NT2/D1 (cell line): ENCODE measurements at regions not wholly inside any gene's neighbourhood (a gene's known extent, or its start where the extent isn't known, plus 50 kb on each side); places are given as distances from the start of the nearest gene placed in this dataset.

ENCODE experiments used
- DNase-seq: peaks from one replicate; pipeline ENCODE4 v3.0.0-alpha.2; 2011; ENCODE audit warnings: low read depth, low spot score
- H3K27me3 ChIP-seq: 2 replicates; pipeline ENCODE4 v1.6.0; 2011; ENCODE audit warnings: mild to moderate bottlenecking; ENCODE audit not compliant: insufficient read length, insufficient read depth
- H3K36me3 ChIP-seq: 2 replicates; pipeline ENCODE4 v1.6.1; 2011; ENCODE audit warnings: mild to moderate bottlenecking, low read length, mixed read lengths; ENCODE audit not compliant: insufficient read depth, insufficient read length
- H3K4me1 ChIP-seq: 2 replicates; pipeline ENCODE4 v1.5.1; 2011; ENCODE audit not compliant: insufficient read depth, insufficient read length
- H3K4me3 ChIP-seq: 2 replicates; pipeline ENCODE4 v1.5.1; 2011; ENCODE audit warnings: low read depth; ENCODE audit not compliant: insufficient read length
- H3K9ac ChIP-seq: 2 replicates; pipeline ENCODE4 v1.6.0; 2011; ENCODE audit warnings: low read depth; ENCODE audit not compliant: insufficient read length
- H3K9me3 ChIP-seq: 2 replicates; pipeline ENCODE4 v1.5.1; 2011; ENCODE audit warnings: mild to moderate bottlenecking, low read length; ENCODE audit not compliant: insufficient read depth
- SUZ12 ChIP-seq: IDR thresholded peaks from 2 replicates; pipeline ENCODE4 v1.6.1; 2011; ENCODE audit not compliant: insufficient read length, insufficient read depth; ENCODE audit errors: extremely low read depth
- YY1 ChIP-seq: IDR thresholded peaks from 2 replicates; pipeline ENCODE4 v1.6.1; 2011; ENCODE audit not compliant: insufficient read length, insufficient read depth
- ZNF274 ChIP-seq: IDR thresholded peaks from 2 replicates; pipeline ENCODE4 v1.6.1; 2011; ENCODE audit warnings: mild to moderate bottlenecking, low read depth, low read length

GRCh38 chr9:16954040-16954439, 83.6 kb upstream of the BNC2 start:
- H3K4me1 ChIP-seq: no peaks in the 10 kb centered on the region
- no peak overlapping the region for H3K4me3 ChIP-seq
- TF ChIP-seq YY1 (no peak), ZNF274 (no peak), SUZ12 (no peak)
- no peaks in the 10 kb centered on the region for H3K36me3 ChIP-seq
- DNase-seq: no peak
- no peak overlapping the region for H3K9ac ChIP-seq
- H3K9me3 ChIP-seq: no peaks in the 10 kb centered on the region
- no peaks in the 10 kb centered on the region for H3K27me3 ChIP-seq

- no peaks in the 10 kb centered on the region for H3K9me3 ChIP-seq
- no peaks in the 10 kb centered on the region for H3K36me3 ChIP-seq
- no peak overlapping the region for H3K9ac ChIP-seq
- TF ChIP-seq YY1 (no peak), ZNF274 (no peak), SUZ12 (no peak)
- H3K27me3 ChIP-seq: no peaks in the 10 kb centered on the region
- no peak overlapping the region for H3K4me3 ChIP-seq
- DNase-seq: no peak
- H3K4me1 ChIP-seq: no peaks in the 10 kb centered on the region
Measured at GRCh38 chr9:16951502-16951901, 81.0 kb upstream of the BNC2 start.

GRCh38 chr9:16950051-16950450, 79.6 kb upstream of the BNC2 start:
- peak; percentile 33 for DNase-seq
- Histone ChIP-seq H3K36me3 (no peaks in the 10 kb centered on the region), H3K4me3 (no peak overlapping the region), H3K4me1 (no peaks in the 10 kb centered on the region), H3K27me3 (no peaks in the 10 kb centered on the region), H3K9ac (no peak overlapping the region), H3K9me3 (no peaks in the 10 kb centered on the region)
- TF ChIP-seq ZNF274 (no peak), YY1 (no peak)

- Histone ChIP-seq H3K4me3 (no peak overlapping the region), H3K9me3 (peaks cover 9% of the 10 kb centered on the region; the same call in 1 of the 2 replicates), H3K9ac (no peak overlapping the region), H3K36me3 (no peaks in the 10 kb centered on the region), H3K27me3 (no peaks in the 10 kb centered on the region), H3K4me1 (no peaks in the 10 kb centered on the region)
- TF ChIP-seq SUZ12 (no peak), ZNF274 (no peak), YY1 (no peak)
- no peak for DNase-seq
Measured at GRCh38 chr9:16930578-16930977, 60.1 kb upstream of the BNC2 start.

- Histone ChIP-seq H3K36me3 (no peaks in the 10 kb centered on the region), H3K27me3 (no peaks in the 10 kb centered on the region), H3K9ac (no peak overlapping the region), H3K4me1 (no peaks in the 10 kb centered on the region), H3K4me3 (no peak overlapping the region), H3K9me3 (peaks cover 31% of the 10 kb centered on the region)
- no peak for TF ChIP-seq ZNF274
- no peak for TF ChIP-seq SUZ12
- TF ChIP-seq YY1: no peak
- no peak for DNase-seq
Measured at GRCh38 chr9:16928179-16928945, 57.9 kb upstream of the BNC2 start.

GRCh38 chr9:16925426-16925825, 55.0 kb upstream of the BNC2 start:
- H3K4me1 ChIP-seq: no peaks in the 10 kb centered on the region
- no peak for DNase-seq
- H3K27me3 ChIP-seq: no peaks in the 10 kb centered on the region
- H3K9me3 ChIP-seq: peaks cover 26% of the 10 kb centered on the region
- H3K4me3 ChIP-seq: no peak overlapping the region
- TF ChIP-seq SUZ12 (no peak), ZNF274 (no peak), YY1 (no peak)
- no peak overlapping the region for H3K9ac ChIP-seq
- H3K36me3 ChIP-seq: no peaks in the 10 kb centered on the region

- TF ChIP-seq ZNF274 (no peak), SUZ12 (no peak), YY1 (no peak)
- Histone ChIP-seq H3K9ac (no peak overlapping the region), H3K36me3 (no peaks in the 10 kb centered on the region), H3K4me3 (no peak overlapping the region), H3K4me1 (no peaks in the 10 kb centered on the region), H3K27me3 (no peaks in the 10 kb centered on the region), H3K9me3 (peaks cover 26% of the 10 kb centered on the region)
- no peak for DNase-seq
Measured at GRCh38 chr9:16924311-16924915, 53.9 kb upstream of the BNC2 start.
